ENCODE measurements at regions not wholly inside any gene's neighbourhood (a gene's known extent, or its start where the extent isn't known, plus 50 kb on each side); places are given as distances from the start of the nearest gene placed in this dataset.

GRCh38 chr1:173424143-173424542 is 53.0 kb upstream of the PRDX6 start:
- DNase-seq: no peak

- no peak for DNase-seq
Measured at GRCh38 chr1:173424782-173425407, 52.2 kb upstream of the PRDX6 start.

- no peak for DNase-seq
Measured at GRCh38 chr1:173426057-173426456, 51.1 kb upstream of the PRDX6 start.

- DNase-seq: no peak
Measured at GRCh38 chr1:173427146-173428054, 49.7 kb upstream of the PRDX6 start.
